D721Med (cell line): ENCODE measurements at regions not wholly inside any gene's neighbourhood (a gene's known extent, or its start where the extent isn't known, plus 50 kb on each side); places are given as distances from the start of the nearest gene placed in this dataset.

Source experiments
- DNase-seq: peaks from one replicate; pipeline ENCODE4 v3.0.0; 2011; ENCODE audit warnings: low spot score; ENCODE audit not compliant: insufficient read length
- FAIRE-seq: peaks from 2 replicates; lab custom pipeline; 2011; peaks lifted over from hg19 to GRCh38; lab: Jason Lieb, UNC
- CTCF ChIP-seq: IDR thresholded peaks from 2 replicates; pipeline ENCODE4 v1.5.1; 2012; ENCODE audit warnings: mild to moderate bottlenecking, control low read depth; ENCODE audit not compliant: insufficient read depth; ENCODE audit errors: missing control alignments

- DNase-seq = no peak
- FAIRE-seq = no peak
- no peak for TF ChIP-seq CTCF
Measured at GRCh38 chr1:186559601-186560116, 98.7 kb upstream of the PDC start.

DNA sequence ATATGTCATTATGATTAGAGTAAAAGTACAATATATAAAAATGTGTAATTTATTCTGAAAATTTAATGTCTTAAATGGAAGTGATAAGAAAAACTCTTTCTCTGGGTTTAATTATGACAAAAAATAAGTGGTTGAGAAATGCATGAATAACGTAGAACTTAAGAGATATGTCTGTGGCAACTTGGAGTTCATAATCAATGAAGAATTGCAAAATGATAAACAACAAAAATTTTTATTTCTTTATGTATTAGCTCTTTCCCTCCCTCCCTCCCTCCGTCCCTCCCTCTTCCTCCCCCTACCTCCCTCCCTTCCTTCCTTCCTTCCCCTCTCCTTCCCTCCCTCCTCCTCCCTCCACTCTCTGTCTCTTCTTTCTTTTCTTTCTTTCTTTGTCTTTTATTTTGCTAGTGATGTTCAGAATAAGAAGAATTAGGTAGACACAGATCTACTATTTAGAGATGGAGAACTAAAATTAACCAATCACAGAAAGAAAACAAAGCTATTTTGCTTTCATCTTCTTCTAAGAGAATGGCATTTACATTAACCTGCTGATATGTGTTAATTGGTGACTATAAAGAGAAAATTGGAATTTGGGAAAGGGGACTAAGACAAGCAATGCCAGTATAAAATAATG is 96.3 kb upstream of the PDC start:
- DNase-seq (no peak), FAIRE-seq (no peak)
- no peak for TF ChIP-seq CTCF

DNA sequence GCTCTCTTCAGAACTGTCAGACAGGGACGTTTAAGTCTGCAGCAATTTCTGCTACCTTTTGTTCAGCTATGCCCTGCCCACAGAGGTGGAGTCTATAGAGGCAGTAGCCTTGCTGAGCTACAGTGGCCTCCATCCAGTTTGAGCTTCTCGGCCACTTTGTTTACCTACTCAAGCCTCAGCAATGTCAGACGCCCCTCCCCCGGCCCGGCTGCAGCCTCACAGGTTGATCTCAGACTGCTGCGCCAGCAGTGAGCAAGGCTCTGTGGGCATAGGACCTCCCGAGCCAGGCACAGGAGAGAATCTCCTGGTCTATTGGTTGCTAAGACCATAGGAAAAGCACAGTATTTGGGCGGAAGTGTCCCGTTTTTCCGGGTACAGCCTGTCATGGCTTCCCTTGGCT is 89.9 kb upstream of the PDC start:
- TF ChIP-seq CTCF = no peak
- FAIRE-seq (no peak), DNase-seq (no peak)

DNA sequence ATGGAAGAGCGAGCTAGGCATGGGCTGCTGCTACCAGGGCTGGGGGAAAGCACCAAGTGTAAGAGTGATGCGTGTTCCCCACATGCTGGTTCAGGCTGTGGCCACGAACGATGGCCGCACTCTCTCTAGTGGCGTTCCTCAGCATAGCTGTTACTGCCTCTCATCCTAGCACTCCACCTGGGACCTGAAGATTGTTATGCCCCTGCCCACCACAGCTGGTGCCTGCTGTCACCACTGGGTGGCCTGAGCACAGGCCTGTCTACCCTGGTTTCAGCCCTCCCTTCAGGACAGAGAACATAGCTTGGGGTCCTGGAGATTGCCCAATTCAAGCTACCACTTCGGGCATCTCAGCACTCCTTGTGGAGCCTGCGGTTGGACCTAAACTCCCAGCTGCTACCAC is 80.1 kb upstream of the PDC start:
- no peak for FAIRE-seq
- DNase-seq = no peak
- TF ChIP-seq CTCF = no peak

DNA sequence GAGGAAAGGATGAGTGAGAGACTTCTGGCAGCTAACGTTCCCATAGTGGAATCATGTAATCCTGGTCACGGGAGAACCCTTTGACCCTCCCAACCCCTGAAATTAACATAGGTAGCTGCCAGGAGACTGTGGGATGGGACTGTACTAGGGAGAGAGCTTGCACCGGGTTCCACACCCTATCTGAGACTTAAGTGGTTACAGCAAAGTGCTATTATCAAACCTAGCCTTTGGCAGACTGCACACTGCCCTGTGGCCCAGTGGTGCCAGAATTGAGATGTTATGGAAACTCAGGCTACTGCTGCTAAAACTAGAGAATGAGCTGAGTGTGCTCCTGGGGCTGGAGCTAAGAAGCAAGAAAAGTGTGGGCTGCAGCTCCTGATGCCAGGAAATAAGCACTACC is 79.6 kb upstream of the PDC start:
- TF ChIP-seq CTCF = no peak
- no peak for FAIRE-seq
- no peak for DNase-seq

DNA sequence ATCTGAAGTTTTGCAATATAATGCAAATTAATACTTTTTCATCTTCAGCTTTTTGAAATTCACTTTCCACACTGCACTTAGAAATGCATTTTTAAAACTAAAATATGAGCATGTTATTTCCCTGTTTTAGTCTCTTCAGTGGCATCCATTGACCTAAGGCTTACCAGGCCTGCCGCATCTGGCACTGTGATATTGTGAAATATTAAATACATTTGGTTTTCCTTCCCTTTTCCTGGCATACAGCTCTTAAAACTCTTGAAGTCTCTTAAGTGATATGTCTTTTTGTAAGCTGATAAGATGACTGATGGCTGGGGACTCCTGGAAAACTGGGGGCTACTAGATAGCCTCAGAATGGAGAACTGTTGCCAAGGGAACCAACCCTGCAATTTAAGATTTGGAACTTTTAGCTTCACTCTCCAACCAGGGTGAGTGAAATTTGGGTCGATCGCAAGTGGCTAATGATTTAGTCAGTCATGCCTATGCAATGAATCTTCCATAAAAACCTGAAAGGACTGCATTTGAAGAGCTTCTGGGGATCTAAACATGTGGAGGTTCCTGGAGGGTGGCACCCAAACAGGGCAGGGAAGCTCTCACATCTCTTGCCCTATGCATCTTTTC is 75.5 kb upstream of the PDC start:
- no peak for TF ChIP-seq CTCF
- DNase-seq = no peak
- FAIRE-seq = no peak

DNA sequence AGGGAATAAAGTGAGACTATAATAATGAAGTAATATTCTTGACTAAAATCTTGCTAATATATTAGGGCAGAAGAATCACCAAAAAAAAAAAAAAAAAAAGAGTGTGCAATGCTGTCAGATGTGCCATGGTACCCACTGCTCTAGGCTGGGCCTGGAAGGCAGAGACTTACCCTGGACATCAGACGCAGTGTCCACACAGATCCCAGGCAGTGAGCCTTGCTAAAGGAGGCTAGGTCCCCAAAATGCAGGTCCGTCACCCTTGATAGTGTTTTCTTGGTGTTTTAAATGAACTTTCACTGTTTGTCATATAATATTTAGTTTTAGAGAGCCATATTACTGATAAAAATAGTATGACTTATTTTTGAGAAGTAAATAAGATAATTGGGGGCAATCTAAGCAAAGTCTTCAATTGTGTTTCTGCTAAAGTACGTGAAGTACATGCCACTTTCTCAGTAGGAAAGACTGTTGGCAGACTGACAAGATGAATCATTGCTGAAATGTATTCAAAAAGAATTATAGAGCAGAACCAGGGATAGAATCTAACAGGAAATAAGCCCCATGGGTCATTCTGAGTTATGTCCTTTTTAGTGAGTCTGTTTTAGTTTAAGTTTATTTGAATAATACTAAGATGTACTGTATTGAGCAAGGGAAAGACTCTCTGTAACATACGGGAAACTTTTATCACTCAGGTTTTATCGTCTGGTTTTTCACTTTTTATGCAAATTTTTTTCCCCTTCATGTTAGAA is 74.6 kb upstream of the PDC start:
- no peak for FAIRE-seq
- no peak for TF ChIP-seq CTCF
- no peak for DNase-seq
